SJCRH30 (cell line): ENCODE measurements at regions not wholly inside any gene's neighbourhood (a gene's known extent, or its start where the extent isn't known, plus 50 kb on each side); places are given as distances from the start of the nearest gene placed in this dataset.

ENCODE experiments used
- DNase-seq, 2 experiments: peaks; one replicate each; pipeline ENCODE4 v3.0.0-alpha.2; 2015 to 2020
- H3K27ac ChIP-seq: fragments of 250-450 bp; sonication (Bioruptor Pico); 2 replicates; pipeline ENCODE4 v1.5.1; 2020; ENCODE audit warnings: mild to moderate bottlenecking, moderate library complexity
- H3K27me3 ChIP-seq: fragments of 250-450 bp; sonication (Bioruptor Pico); 2 replicates; pipeline ENCODE4 v1.5.1; 2020; ENCODE audit warnings: mild to moderate bottlenecking, moderate library complexity
- H3K36me3 ChIP-seq: fragments of 250-450 bp; sonication (Bioruptor Pico); 2 replicates; pipeline ENCODE4 v1.5.1; 2020; ENCODE audit warnings: mild to moderate bottlenecking, moderate library complexity
- H3K4me1 ChIP-seq: fragments of 250-450 bp; sonication (Bioruptor Pico); 2 replicates; pipeline ENCODE4 v1.5.1; 2020; ENCODE audit warnings: mild to moderate bottlenecking, moderate library complexity
- H3K4me3 ChIP-seq: fragments of 250-450 bp; sonication (Bioruptor Pico); 2 replicates; pipeline ENCODE4 v1.5.1; 2020; ENCODE audit warnings: mild to moderate bottlenecking, moderate library complexity
- H3K9me3 ChIP-seq: fragments of 250-450 bp; sonication (Bioruptor Pico); replicated peaks from 2 replicates; pipeline ENCODE4 v1.5.1; 2020; ENCODE audit warnings: mild to moderate bottlenecking, moderate library complexity

DNA sequence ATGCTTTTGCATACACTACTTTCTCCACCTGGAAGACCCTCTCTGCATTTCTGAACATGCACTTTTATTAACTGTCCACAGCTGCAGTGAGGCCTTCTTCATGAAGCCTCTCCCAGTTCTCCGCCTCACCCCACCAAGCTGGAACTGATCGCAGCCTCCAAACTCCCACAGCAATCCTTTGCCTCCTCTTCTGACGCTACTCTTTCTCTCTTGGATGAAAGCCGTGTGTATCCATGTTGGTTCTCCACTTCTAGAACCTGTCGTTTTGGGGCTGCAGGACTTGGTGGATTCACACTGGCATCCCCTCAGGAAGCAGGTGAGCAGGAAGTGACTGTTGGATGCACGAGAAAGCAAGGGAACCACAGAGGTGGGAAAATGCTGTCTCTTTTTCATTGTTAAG is 288.6 kb downstream of the MYCN start:
- H3K9me3 ChIP-seq, result no peaks in the 10 kb centered on the region
- H3K36me3 ChIP-seq, result no peaks in the 10 kb centered on the region
- H3K4me3 ChIP-seq, result no peak overlapping the region
- H3K4me1 ChIP-seq, result peaks cover 22% of the 10 kb centered on the region
- no peak overlapping the region for H3K27ac ChIP-seq
- no peak for DNase-seq
- H3K27me3 ChIP-seq, result no peaks in the 10 kb centered on the region

DNA sequence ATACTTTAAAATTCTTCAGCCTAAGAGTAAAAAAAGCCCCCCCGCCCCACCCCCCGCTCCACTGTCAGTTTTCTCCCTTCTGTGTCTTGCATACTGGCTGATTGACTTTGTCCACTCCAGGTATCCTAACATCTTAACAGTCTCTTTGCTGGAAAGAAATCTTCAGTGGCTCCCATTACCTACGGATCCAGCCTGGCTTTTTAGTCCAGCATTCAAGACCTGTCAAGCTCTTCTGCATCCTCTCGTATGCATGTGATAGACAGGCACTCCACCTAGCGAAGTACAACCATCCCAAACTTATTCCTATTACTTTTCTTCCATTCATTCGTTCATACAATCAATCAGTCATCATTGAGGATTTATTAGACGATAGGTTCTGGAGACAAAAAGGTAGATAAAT is 288.1 kb downstream of the MYCN start:
- Histone ChIP-seq H3K27ac (no peak overlapping the region), H3K4me3 (no peak overlapping the region), H3K27me3 (no peaks in the 10 kb centered on the region), H3K36me3 (no peaks in the 10 kb centered on the region), H3K4me1 (peaks cover 26% of the 10 kb centered on the region), H3K9me3 (no peaks in the 10 kb centered on the region)
- DNase-seq, result no peak

DNA sequence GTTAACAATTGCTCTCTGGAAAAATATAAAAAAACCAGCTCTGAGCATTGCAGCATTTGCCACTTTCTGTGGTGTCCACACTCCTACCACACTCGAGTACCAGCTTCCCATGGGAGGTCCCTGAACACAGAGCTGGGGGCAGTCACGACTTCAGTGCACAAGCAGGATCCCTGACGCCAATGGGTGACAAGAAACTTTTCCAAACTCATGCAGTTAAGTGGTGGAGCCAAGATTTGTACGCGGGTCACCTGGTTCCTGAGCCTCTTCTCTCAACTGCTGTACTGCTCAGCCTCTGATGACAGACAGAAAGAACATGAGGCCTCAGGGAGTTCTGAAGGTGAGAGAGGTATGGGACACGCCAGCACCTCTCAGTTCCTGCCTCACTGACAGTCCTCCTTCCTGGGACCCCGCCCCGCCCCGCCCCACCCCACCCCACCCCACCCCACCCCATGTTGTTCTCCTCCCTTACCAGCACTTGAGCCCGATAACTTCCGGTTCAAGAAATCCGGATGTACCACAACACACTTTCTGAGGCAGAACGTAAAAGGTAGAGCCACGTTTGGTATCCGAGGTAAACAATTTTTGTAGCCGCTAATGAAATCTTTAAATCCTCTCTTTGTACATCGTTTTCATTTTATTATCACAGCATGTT is 287.6 kb downstream of the MYCN start:
- Histone ChIP-seq H3K36me3 (no peaks in the 10 kb centered on the region), H3K9me3 (no peaks in the 10 kb centered on the region), H3K4me3 (no peak overlapping the region), H3K27me3 (no peaks in the 10 kb centered on the region), H3K27ac (peak overlapping the region; percentile 43), H3K4me1 (peaks cover 32% of the 10 kb centered on the region)
- no peak for DNase-seq

DNA sequence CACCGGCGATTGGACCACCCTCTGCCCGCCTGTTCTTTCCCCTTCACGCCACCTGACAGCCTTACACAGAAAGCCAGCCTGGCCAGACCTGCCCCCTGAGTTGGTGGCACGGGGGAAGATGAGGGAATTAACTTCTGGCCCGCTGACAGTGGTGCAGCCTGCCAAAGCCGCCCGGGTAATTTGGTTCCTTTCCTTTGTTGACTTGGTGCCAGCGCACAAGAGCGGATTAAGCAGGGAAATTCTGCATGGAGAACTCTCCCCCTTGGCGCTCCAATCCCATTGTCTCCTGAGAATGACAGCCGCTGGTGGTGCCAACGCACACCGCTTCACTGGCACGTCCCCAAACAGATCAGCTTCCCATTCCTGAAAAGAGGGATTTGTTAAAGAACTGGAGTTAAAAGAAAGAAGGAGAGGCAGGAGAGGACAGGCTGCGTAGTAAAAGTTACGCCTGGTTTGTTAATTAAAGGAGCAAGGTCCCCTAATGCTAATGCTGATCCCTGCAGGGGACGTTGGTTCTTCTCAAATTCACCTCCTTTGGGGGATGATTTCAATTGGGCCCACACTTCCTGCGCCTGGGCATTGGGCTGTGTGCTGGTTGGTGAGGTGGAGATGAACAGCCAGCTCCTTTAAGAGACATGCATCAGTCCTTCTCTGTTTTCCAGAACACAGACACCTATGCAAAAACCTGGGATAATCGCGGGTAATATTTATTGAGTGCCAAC is 286.8 kb downstream of the MYCN start:
- Histone ChIP-seq H3K9me3 (no peaks in the 10 kb centered on the region), H3K36me3 (no peaks in the 10 kb centered on the region), H3K4me1 (peaks cover 32% of the 10 kb centered on the region), H3K27me3 (no peaks in the 10 kb centered on the region), H3K27ac (peak overlapping the region; percentile 43), H3K4me3 (peak overlapping the region; percentile 20)
- DNase-seq, result peak; percentile 92 to 98

DNA sequence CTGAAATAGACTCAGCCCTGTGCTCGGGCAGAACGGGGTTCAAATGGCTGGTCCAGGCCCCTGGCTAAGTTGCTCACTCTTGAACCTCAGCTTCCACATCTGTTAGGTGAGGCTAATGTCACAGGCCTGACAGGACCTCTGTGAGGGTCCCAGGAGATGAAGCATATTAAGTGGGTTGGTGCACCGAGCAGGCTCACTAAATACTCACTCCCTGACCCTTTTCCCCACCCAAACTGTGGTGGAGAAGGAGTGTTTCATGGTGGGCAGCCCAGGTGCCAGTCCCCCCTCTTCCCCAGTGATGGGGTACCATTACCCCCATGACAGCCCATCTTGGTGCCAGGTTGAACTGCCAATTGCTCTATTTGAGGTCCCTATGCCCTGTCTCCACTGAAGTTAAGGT is 286.0 kb downstream of the MYCN start:
- no peak for DNase-seq
- Histone ChIP-seq H3K4me1 (peaks cover 32% of the 10 kb centered on the region), H3K4me3 (peak overlapping the region; percentile 20), H3K9me3 (no peaks in the 10 kb centered on the region), H3K27ac (peak overlapping the region; percentile 43), H3K27me3 (no peaks in the 10 kb centered on the region), H3K36me3 (no peaks in the 10 kb centered on the region)

DNA sequence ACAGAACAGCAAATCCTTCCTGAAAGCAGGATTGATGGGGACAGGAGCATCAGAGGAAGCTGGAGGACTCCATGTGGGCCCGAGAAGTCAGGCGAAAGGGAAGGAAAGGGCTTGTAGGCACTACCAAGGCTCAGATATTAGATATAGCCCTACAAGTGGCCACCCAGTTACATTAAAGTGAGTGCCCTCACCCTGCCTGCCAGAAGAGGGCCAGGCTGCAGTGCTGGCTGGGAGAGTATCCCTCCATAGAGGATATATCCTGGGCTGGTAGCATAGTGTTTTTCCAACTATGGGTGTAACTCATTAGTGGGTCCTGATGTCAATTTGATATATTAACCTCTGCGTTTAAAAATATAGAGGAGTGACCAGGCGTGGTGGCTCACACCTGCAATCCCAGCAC is 285.2 kb downstream of the MYCN start:
- no peak overlapping the region for H3K27ac ChIP-seq
- H3K36me3 ChIP-seq, result no peaks in the 10 kb centered on the region
- DNase-seq, result peak in 1 of 2 experiments; percentile 53
- peaks cover 32% of the 10 kb centered on the region for H3K4me1 ChIP-seq
- no peaks in the 10 kb centered on the region for H3K9me3 ChIP-seq
- no peaks in the 10 kb centered on the region for H3K27me3 ChIP-seq
- no peak overlapping the region for H3K4me3 ChIP-seq

DNA sequence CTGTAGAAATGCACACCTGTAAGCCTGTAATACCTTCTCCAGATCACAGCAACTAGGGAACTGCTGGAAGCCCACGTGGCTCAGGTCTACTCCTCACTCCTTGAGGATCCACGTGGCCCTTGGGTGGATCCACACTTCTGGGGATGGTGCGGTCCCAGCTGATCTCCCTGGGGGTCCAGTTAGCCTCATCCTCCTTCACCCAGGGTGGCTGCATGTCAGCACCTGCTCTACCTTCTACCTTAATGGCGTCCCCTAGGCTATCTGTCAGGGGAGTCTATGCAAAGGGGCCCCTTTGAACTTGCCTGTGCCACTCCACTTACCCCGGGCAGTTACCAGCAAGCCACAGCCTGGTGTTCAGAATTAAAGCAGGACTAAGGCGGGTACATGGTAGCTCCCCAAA is 284.7 kb downstream of the MYCN start:
- H3K27me3 ChIP-seq, result no peaks in the 10 kb centered on the region
- no peaks in the 10 kb centered on the region for H3K9me3 ChIP-seq
- DNase-seq, result no peak

DNA sequence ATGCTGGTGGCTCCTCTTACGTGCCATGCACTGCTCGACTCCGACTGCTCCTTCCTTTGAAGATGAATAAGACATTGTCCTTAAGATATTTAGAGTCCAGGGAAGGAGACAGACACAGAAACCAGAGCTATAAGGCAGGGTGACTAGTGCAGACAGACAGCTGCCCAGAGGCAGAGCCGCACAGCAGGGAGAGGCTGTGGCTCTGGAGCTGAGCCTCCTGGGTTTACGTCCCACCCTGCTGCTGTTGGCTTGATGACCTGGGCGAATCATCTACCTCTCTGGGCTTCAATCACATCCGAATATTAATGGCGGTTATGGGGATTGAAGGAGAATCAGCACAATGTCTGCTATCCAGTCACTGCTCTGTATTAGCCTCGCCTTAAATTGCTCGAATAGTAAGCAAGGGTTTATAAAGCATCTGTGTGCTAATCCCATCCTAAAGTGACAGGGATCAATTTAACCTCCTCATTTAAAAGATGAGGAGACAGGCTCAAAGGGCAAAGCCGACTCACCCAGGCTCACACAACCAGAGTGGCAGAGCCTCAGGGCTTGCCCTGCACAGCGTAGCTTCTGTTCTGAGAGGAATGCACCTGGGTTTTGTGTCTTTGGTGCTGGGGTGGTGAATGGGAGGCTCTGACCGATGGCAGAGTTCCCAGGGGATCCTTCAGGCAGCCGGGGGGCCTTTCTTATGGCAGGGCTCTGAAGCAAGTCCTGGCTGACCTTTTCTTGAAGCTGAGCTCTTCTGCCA is 284.1 kb downstream of the MYCN start:
- H3K27ac ChIP-seq, result peak overlapping the region; percentile 53

More for the DNA sequence above, 284.7 kb downstream of the MYCN start:
- Histone ChIP-seq H3K27ac (no peak overlapping the region), H3K4me1 (peaks cover 32% of the 10 kb centered on the region), H3K36me3 (no peaks in the 10 kb centered on the region), H3K4me3 (no peak overlapping the region)

DNA sequence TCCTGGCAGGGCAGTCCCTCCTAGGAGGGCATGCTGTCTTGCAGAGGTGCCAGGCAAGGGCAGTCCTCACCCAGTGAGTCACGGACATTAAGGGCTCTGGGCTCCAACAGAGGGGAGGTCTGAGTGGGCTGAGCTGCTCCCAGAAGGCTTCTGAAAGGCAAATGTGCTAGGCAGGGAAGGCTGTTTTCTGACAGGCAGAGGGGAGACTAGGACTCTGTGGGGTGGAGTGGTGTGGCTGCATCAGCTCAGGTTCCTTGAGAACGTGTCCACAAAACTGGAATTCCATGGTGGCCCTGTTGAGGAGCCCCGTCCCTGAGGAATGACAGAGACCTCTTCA is 283.5 kb downstream of the MYCN start:
- DNase-seq, result peak; percentile 61 to 77
- Histone ChIP-seq H3K4me3 (no peak overlapping the region), H3K9me3 (no peaks in the 10 kb centered on the region), H3K27me3 (no peaks in the 10 kb centered on the region), H3K27ac (peak overlapping the region; percentile 53), H3K36me3 (no peaks in the 10 kb centered on the region), H3K4me1 (peaks cover 33% of the 10 kb centered on the region)

More for the DNA sequence above, 284.1 kb downstream of the MYCN start:
- Histone ChIP-seq H3K27me3 (no peaks in the 10 kb centered on the region), H3K4me3 (no peak overlapping the region), H3K36me3 (no peaks in the 10 kb centered on the region), H3K4me1 (peaks cover 32% of the 10 kb centered on the region), H3K9me3 (no peaks in the 10 kb centered on the region)
- DNase-seq, result peak; percentile 66 to 79

DNA sequence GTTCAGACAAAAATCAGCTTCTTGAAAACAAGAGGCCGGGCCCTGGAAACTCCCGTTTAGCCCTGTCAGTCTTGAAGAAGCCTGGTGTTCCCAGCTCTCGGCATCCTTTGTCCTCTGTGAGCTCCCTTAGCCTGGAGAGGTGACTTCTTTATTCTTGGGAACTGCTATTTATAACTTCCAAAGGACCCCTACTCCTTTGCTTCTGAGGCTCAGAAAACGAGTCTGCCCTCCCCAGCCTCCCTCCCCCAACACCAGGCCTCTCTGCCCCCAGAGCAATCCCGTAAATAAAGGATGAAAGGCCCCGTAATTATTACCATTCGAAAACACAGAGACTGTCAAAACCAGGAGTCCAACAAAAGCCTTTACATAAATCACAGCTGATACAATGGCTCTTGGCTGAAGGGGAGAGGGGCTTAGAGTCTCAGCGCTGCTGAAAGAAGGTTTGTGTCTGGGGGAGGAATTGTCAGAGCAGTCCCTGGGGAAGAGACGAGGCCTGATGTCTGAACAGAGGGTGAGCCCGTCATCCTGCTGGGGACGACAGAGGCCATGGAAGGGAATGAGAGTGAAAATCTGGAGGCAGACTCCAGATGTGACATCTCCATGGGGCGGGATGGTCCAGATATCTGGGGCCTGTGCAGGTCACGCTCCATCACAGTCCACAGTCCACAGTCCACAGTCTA is 283.0 kb downstream of the MYCN start:
- Histone ChIP-seq H3K36me3 (no peaks in the 10 kb centered on the region), H3K27ac (peak overlapping the region; percentile 53), H3K27me3 (no peaks in the 10 kb centered on the region), H3K9me3 (no peaks in the 10 kb centered on the region), H3K4me3 (no peak overlapping the region), H3K4me1 (peaks cover 34% of the 10 kb centered on the region)
- DNase-seq, result peak; percentile 63 to 73

DNA sequence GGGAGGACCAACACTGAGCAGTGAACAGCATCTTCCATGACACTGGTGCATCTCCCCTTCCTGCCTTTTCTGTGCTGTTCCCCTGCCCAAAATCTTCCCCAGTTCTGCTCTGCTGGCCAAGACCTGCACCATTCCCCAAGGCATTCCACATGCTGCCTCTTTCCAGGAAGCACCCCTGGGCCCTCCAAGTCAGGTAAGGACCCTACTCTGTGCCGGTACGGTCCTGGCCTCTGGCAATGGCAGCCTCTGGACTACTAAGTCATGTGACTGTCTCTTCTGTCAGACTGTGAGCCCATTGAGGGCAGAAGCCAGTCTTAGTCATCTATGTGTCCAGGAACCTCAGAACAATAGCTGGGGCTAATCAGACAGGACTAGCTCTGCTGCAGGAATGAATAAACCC is 282.0 kb downstream of the MYCN start:
- no peaks in the 10 kb centered on the region for H3K9me3 ChIP-seq
- no peaks in the 10 kb centered on the region for H3K36me3 ChIP-seq
- no peak for DNase-seq
- H3K4me1 ChIP-seq, result peaks cover 32% of the 10 kb centered on the region
- no peak overlapping the region for H3K4me3 ChIP-seq
- no peak overlapping the region for H3K27ac ChIP-seq
- H3K27me3 ChIP-seq, result no peaks in the 10 kb centered on the region

DNA sequence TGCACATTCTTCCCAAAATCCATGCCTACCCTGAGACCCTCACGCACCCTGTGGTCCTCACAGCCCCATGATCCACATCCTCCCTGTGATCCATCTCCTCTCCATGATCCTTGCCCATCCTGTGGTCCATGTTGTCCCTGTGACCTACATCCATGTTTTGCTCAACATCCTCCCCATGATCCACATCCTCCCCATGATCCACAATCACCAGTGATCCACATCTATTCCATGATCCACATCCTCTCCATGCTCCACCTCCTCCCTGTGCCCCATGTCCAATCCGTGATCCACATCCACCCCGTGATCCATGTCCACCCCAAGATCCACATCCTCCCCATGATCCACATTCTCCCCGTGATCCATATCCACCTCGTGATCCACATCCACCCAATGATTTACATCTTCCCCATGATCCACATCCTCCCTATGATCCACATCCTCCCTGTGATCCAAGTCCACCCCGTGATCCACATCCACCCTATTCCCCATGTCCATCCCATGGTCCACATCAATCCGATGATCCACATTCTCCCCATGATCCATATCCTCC is 281.2 kb downstream of the MYCN start:
- Histone ChIP-seq H3K4me3 (no peak overlapping the region), H3K9me3 (no peaks in the 10 kb centered on the region), H3K36me3 (no peaks in the 10 kb centered on the region), H3K4me1 (peaks cover 36% of the 10 kb centered on the region), H3K27ac (no peak overlapping the region), H3K27me3 (no peaks in the 10 kb centered on the region)
- DNase-seq, result no peak

DNA sequence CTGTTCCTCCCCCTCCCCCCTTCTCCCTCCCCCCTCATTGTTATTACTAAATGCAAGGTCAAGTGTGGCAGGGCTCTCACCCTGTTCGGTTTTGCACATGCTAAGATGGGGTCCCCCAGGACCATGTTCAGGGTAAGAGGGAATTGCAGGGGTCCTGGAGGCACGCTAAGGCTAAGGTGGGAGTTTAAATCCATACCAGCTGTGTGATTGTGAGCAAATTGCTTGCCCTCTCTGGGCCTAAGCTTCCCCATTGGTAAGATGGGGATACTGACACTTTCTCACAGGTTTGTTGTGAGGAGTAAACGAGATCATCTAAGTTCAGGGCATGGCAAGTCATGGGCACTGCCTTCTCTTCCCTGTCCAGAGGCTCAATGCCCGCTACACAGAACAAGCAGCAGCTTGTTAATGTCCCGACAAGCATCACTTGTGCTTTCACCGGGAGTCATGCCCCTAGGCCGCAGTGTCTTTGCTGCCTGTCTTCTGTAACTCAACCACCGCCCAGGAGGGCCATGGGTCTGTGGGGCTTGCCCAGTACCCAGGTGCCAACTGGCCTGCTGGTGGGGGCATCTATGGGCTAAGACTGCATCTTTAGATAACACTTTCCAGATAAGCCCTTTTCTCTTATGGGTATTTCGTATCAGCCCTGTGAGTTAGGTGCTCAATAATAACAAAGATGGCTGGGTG is 279.1 kb downstream of the MYCN start:
- Histone ChIP-seq H3K36me3 (no peaks in the 10 kb centered on the region), H3K27ac (no peak overlapping the region), H3K9me3 (no peaks in the 10 kb centered on the region; the same call in 1 of the 2 replicates)

DNA sequence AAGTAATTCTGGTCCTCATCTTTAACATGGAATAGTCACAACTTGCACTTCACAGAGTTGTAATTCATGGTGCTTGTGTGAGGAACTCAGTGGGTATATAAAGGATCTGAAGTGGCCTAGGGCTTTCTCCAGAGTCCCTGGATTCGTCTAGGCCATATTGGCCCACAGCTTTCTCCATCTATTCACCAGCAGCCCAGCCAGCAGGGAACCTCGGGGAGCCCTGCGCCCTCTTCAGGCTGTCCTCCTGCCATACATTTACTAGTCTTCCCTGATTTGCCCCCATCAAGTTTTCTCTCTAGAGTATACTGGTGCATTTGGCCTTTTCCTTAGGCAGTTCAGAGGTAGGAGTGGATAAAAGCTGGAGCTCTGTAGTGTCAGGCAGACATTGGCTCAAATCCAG is 278.3 kb downstream of the MYCN start:
- no peaks in the 10 kb centered on the region for H3K27me3 ChIP-seq
- peaks cover 37% of the 10 kb centered on the region for H3K4me1 ChIP-seq
- H3K9me3 ChIP-seq, result no peaks in the 10 kb centered on the region; the same call in 1 of the 2 replicates
- H3K36me3 ChIP-seq, result no peaks in the 10 kb centered on the region
- H3K4me3 ChIP-seq, result no peak overlapping the region
- DNase-seq, result peak; percentile 74 to 89
- H3K27ac ChIP-seq, result no peak overlapping the region

More for the DNA sequence above, 279.1 kb downstream of the MYCN start:
- Histone ChIP-seq H3K4me3 (no peak overlapping the region), H3K4me1 (peaks cover 45% of the 10 kb centered on the region), H3K27me3 (no peaks in the 10 kb centered on the region)
- DNase-seq, result no peak
